Glomerular endothelial cell (primary cell): ENCODE measurements at regions not wholly inside any gene's neighbourhood (a gene's known extent, or its start where the extent isn't known, plus 50 kb on each side); places are given as distances from the start of the nearest gene placed in this dataset.

Experiments used
- DNase-seq: peaks from one replicate; pipeline ENCODE4 v3.0.0-alpha.2; 2011; ENCODE audit warnings: low read depth, low spot score; ENCODE audit errors: extremely low read depth

GRCh38 chr14:26849514-26849913, 251.7 kb upstream of the NOVA1 start:
- DNase-seq: no peak

GRCh38 chr14:26851793-26852192, 254.0 kb upstream of the NOVA1 start:
- no peak for DNase-seq

GRCh38 chr14:26855077-26855753, 257.4 kb upstream of the NOVA1 start:
- no peak for DNase-seq

GRCh38 chr14:26856876-26857518, 259.2 kb upstream of the NOVA1 start:
- no peak for DNase-seq

GRCh38 chr14:26859483-26859882, 261.6 kb upstream of the NOVA1 start:
- DNase-seq: no peak

- no peak for DNase-seq
Measured at GRCh38 chr14:26860111-26860510, 262.3 kb upstream of the NOVA1 start.

- DNase-seq: no peak
Measured at GRCh38 chr14:26863736-26864135, 265.9 kb upstream of the NOVA1 start.

GRCh38 chr14:26866721-26867120, 268.9 kb upstream of the NOVA1 start:
- no peak for DNase-seq

- no peak for DNase-seq
Measured at GRCh38 chr14:26867171-26867757, 269.4 kb upstream of the NOVA1 start.

GRCh38 chr14:26870096-26870495, 272.3 kb upstream of the NOVA1 start:
- no peak for DNase-seq

- no peak for DNase-seq
Measured at GRCh38 chr14:26870722-26871617, 273.1 kb upstream of the NOVA1 start.

GRCh38 chr14:26872515-26873361, 274.9 kb upstream of the NOVA1 start:
- no peak for DNase-seq

- no peak for DNase-seq
Measured at GRCh38 chr14:26873362-26873960, 275.6 kb upstream of the NOVA1 start.

GRCh38 chr14:26887847-26888246, 290.0 kb upstream of the NOVA1 start:
- no peak for DNase-seq

GRCh38 chr14:26888592-26888991, 290.8 kb upstream of the NOVA1 start:
- no peak for DNase-seq

GRCh38 chr14:26896447-26896846, 298.6 kb upstream of the NOVA1 start:
- DNase-seq: no peak

GRCh38 chr14:26897196-26897595, 299.4 kb upstream of the NOVA1 start:
- no peak for DNase-seq

GRCh38 chr14:26905229-26905628, 307.4 kb upstream of the NOVA1 start:
- no peak for DNase-seq

GRCh38 chr14:26913786-26914185, 316.0 kb upstream of the NOVA1 start:
- DNase-seq: no peak

GRCh38 chr14:26917086-26917485, 319.3 kb upstream of the NOVA1 start:
- no peak for DNase-seq
